ENCODE measurements at regions not wholly inside any gene's neighbourhood (a gene's known extent, or its start where the extent isn't known, plus 50 kb on each side); places are given as distances from the start of the nearest gene placed in this dataset.

- TF ChIP-seq RFX5 (IDR thresholded peaks at IDR 0.05; ENCODE audit: low read depth, low read length) (no peak), ELF1 (CRISPR knock-in tag; IDR thresholded peaks at IDR 0.05) (no peak)
- TF ChIP-seq, protein P1, sequence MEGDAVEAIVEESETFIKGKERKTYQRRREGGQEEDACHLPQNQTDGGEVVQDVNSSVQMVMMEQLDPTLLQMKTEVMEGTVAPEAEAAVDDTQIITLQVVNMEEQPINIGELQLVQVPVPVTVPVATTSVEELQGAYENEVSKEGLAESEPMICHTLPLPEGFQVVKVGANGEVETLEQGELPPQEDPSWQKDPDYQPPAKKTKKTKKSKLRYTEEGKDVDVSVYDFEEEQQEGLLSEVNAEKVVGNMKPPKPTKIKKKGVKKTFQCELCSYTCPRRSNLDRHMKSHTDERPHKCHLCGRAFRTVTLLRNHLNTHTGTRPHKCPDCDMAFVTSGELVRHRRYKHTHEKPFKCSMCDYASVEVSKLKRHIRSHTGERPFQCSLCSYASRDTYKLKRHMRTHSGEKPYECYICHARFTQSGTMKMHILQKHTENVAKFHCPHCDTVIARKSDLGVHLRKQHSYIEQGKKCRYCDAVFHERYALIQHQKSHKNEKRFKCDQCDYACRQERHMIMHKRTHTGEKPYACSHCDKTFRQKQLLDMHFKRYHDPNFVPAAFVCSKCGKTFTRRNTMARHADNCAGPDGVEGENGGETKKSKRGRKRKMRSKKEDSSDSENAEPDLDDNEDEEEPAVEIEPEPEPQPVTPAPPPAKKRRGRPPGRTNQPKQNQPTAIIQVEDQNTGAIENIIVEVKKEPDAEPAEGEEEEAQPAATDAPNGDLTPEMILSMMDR (CRISPR knock-in tag; IDR thresholded peaks at IDR 0.05) = peak; percentile 77
- TF ChIP-seq, protein P2, sequence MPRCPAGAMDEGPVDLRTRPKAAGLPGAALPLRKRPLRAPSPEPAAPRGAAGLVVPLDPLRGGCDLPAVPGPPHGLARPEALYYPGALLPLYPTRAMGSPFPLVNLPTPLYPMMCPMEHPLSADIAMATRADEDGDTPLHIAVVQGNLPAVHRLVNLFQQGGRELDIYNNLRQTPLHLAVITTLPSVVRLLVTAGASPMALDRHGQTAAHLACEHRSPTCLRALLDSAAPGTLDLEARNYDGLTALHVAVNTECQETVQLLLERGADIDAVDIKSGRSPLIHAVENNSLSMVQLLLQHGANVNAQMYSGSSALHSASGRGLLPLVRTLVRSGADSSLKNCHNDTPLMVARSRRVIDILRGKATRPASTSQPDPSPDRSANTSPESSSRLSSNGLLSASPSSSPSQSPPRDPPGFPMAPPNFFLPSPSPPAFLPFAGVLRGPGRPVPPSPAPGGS (CRISPR knock-in tag; IDR thresholded peaks at IDR 0.05) = no peak
Measured at GRCh38 chr10:30687698-30688213, 58.2 kb upstream of the LYZL2 start.

Data from HepG2 (cell line).